ENCODE measurements at regions not wholly inside any gene's neighbourhood (a gene's known extent, or its start where the extent isn't known, plus 50 kb on each side); places are given as distances from the start of the nearest gene placed in this dataset.

DNA sequence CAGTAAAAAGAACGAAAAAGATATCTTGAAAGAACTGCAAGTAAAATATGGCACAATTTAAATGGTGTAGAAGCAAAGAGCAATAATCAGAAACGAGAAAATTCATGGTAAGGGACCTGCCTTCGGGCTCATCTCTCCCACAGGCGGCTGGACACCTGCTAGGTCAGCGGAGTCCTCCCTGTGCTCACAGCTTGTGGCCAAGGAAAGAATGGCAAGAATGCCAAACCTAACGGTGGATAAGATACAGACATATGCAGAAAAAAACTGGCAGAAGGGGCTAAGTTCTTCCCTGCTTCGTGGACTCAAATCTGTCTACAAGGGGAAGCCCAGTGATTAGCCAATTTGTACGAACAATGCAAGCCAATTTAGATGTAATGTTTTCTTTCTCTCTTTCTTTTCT is 152.1 kb upstream of the VCX start:
- FAIRE-seq (no peak), DNase-seq (ENCODE audit: low read depth) (no peak)
- TF ChIP-seq, protein P1, sequence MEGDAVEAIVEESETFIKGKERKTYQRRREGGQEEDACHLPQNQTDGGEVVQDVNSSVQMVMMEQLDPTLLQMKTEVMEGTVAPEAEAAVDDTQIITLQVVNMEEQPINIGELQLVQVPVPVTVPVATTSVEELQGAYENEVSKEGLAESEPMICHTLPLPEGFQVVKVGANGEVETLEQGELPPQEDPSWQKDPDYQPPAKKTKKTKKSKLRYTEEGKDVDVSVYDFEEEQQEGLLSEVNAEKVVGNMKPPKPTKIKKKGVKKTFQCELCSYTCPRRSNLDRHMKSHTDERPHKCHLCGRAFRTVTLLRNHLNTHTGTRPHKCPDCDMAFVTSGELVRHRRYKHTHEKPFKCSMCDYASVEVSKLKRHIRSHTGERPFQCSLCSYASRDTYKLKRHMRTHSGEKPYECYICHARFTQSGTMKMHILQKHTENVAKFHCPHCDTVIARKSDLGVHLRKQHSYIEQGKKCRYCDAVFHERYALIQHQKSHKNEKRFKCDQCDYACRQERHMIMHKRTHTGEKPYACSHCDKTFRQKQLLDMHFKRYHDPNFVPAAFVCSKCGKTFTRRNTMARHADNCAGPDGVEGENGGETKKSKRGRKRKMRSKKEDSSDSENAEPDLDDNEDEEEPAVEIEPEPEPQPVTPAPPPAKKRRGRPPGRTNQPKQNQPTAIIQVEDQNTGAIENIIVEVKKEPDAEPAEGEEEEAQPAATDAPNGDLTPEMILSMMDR (IDR thresholded peaks at IDR 0.05; ENCODE audit: insufficient read depth, low read length, severe bottlenecking) = no peak
- H3K27me3 ChIP-seq (ENCODE audit: control insufficient read depth, insufficient read depth, low read length) = no peaks in the 10 kb centered on the region
- no peak overlapping the region for H3K4me3 ChIP-seq (ENCODE audit: low read depth, low read length)
- no peaks in the 10 kb centered on the region for H3K36me3 ChIP-seq (ENCODE audit: control insufficient read depth, insufficient read depth, low read length)

DNA sequence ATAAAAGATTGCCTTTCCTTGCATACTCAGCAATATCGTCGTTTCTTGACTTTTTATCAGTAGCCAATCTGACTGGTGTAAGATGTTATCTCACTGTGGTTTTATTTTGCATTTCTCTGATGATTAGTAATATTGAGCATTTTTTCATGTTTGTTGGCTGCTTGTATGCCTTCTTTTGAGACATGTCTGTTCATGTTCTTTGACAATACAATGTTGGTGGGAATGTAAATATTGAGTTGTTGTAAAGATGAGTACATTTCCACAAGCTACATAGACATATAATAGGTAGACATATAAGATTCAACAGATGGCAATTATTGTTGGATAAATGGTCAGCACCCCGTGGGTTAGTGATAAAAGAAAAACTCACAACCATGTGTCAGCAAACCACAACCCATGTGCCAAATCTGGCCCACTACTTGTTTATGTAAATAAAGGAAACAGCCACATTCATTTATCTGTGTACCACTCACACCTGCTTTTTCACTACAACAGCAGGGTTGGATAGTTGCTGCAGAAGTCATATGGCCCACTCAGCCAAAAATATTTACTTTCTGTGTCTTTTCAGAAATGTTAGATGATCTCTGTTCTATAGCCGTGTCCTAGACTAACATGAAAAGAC is 153.1 kb upstream of the VCX start:
- H3K36me3 ChIP-seq (ENCODE audit: control insufficient read depth, insufficient read depth, low read length) = no peaks in the 10 kb centered on the region
- no peak for FAIRE-seq
- H3K27me3 ChIP-seq (ENCODE audit: control insufficient read depth, insufficient read depth, low read length) = no peaks in the 10 kb centered on the region
- TF ChIP-seq, protein P1 (IDR thresholded peaks at IDR 0.05; ENCODE audit: insufficient read depth, low read length, severe bottlenecking) = no peak
- peak; percentile 82 for DNase-seq (ENCODE audit: low read depth)
- H3K4me3 ChIP-seq (ENCODE audit: low read depth, low read length) = no peak overlapping the region

DNA sequence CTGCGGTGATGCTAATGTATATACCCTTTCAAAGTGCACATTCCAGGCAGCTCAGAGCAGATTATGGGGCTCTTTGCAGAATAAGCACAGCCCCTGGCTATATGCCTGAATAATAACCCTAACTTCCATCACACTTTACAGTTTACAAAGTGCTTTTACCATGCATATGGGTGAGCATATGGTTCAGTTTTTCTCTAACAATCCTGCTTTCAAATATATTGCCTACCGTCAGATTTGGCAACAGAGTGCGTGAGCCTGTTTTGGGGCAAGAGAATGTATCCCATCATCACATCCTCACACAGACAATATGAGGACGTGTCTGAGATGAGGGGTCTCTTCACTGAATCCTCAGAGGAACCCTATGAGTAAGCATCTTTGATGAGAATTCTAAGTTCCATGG is 162.8 kb upstream of the VCX start:
- Histone ChIP-seq H3K27me3 (ENCODE audit: control insufficient read depth, insufficient read depth, low read length) (no peaks in the 10 kb centered on the region), H3K4me3 (ENCODE audit: low read depth, low read length) (no peak overlapping the region), H3K36me3 (ENCODE audit: control insufficient read depth, insufficient read depth, low read length) (no peaks in the 10 kb centered on the region)
- no peak for DNase-seq (ENCODE audit: low read depth)
- TF ChIP-seq, protein P1 (IDR thresholded peaks at IDR 0.05; ENCODE audit: insufficient read depth, low read length, severe bottlenecking) = no peak
- no peak for FAIRE-seq

DNA sequence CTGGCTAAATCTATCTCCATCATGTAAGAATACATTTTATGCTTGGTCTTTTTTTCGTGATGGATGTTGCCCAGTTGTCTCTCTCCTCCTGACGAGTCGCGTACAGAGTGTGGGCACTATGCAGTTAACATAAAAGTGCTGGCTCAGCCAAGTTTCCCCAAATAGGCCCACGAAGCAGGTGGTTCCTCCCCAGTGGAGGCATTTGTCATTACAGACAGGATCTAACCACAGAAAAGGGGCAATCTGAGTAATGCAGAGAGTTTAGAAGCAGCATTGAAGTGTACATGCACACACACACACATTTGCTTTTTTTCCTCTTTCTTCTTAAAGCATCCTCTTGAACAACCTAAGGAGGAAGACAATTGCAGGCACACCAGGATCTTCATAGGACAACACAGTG is 188.7 kb upstream of the VCX start:
- no peak for DNase-seq (ENCODE audit: low read depth)
- Histone ChIP-seq H3K36me3 (ENCODE audit: control insufficient read depth, insufficient read depth, low read length) (no peaks in the 10 kb centered on the region), H3K27me3 (ENCODE audit: control insufficient read depth, insufficient read depth, low read length) (no peaks in the 10 kb centered on the region), H3K4me3 (ENCODE audit: low read depth, low read length) (no peak overlapping the region)
- TF ChIP-seq, protein P1 (IDR thresholded peaks at IDR 0.05; ENCODE audit: insufficient read depth, low read length, severe bottlenecking) = no peak
- no peak for FAIRE-seq

DNA sequence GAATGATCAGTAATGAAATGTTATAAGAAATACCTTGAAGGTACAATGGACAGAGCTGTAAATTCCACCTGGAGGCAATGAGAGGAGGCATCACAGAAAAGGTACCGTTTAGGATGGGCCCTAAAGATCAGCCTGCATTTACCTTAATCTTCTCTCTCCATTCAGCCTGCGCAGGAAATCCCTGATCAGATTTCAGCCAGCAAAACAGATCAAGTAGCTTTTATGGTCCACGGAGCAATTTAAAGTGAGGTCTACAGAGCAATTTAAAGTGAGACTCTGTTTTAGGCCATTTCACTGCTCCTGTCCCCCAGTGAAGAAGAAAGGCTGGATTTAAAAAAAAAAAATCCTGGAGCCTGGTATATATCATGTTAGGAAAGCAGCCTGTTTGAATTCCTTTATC is 195.1 kb upstream of the VCX start:
- DNase-seq (ENCODE audit: low read depth) (no peak), FAIRE-seq (no peak)
- Histone ChIP-seq H3K4me3 (ENCODE audit: low read depth, low read length) (no peak overlapping the region), H3K36me3 (ENCODE audit: control insufficient read depth, insufficient read depth, low read length) (no peaks in the 10 kb centered on the region), H3K27me3 (ENCODE audit: control insufficient read depth, insufficient read depth, low read length) (no peaks in the 10 kb centered on the region)
- TF ChIP-seq, protein P1 (IDR thresholded peaks at IDR 0.05; ENCODE audit: insufficient read depth, low read length, severe bottlenecking) = no peak

DNA sequence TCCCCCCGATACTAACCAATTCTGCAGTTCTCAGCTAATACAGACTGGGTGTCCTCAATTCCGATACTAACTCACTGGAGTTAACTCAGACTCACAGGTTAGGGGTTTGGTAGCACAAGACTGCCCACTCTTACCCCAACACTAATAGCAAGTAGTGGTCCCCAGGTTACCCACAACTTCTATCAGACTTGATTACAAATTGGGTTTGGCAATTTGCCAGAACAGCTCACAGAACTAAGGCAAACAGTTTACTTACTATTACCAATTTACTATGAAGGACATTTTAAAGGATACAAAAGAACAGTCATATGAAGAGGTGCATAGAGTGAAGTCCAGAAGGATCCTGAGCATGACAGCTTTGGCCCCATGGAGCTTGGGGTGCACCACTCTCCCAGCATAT is 201.8 kb upstream of the VCX start:
- Histone ChIP-seq H3K36me3 (ENCODE audit: control insufficient read depth, insufficient read depth, low read length) (no peaks in the 10 kb centered on the region), H3K27me3 (ENCODE audit: control insufficient read depth, insufficient read depth, low read length) (no peaks in the 10 kb centered on the region), H3K4me3 (ENCODE audit: low read depth, low read length) (no peak overlapping the region)
- TF ChIP-seq, protein P1 (IDR thresholded peaks at IDR 0.05; ENCODE audit: insufficient read depth, low read length, severe bottlenecking) = no peak
- DNase-seq (ENCODE audit: low read depth) (no peak), FAIRE-seq (no peak)

Measured in bronchial epithelial cell (primary cell).